Effector memory CD4-positive, alpha-beta T cell (primary cell): ENCODE measurements at regions not wholly inside any gene's neighbourhood (a gene's known extent, or its start where the extent isn't known, plus 50 kb on each side); places are given as distances from the start of the nearest gene placed in this dataset.

Source experiments
- DNase-seq, 3 donors: peaks; one replicate each; pipeline ENCODE4 v3.0.0-alpha.2; 2020
- H3K27ac ChIP-seq: 2 replicates; pipeline ENCODE4 v1.7.0; 2013; ENCODE audit warnings: mild to moderate bottlenecking, low read length, moderate library complexity; ENCODE audit not compliant: insufficient read depth, poor library complexity, severe bottlenecking
- H3K27me3 ChIP-seq: replicated peaks from 2 replicates; pipeline ENCODE4 v1.7.0; 2013; ENCODE audit warnings: mild to moderate bottlenecking, low read length; ENCODE audit not compliant: insufficient read depth, control insufficient read depth, poor library complexity, severe bottlenecking
- H3K36me3 ChIP-seq: 2 replicates; pipeline ENCODE4 v1.7.0; 2013; ENCODE audit warnings: mild to moderate bottlenecking, low read length, moderate library complexity; ENCODE audit not compliant: control insufficient read depth, insufficient read depth
- H3K4me1 ChIP-seq: 2 replicates; pipeline ENCODE4 v1.7.0; 2013; ENCODE audit warnings: low read length, mild to moderate bottlenecking; ENCODE audit not compliant: control insufficient read depth, insufficient read depth, poor library complexity, severe bottlenecking
- H3K4me3 ChIP-seq: 2 replicates; pipeline ENCODE4 v1.7.0; 2013; ENCODE audit warnings: low read length, low read depth, mild to moderate bottlenecking; ENCODE audit not compliant: insufficient read depth, poor library complexity, severe bottlenecking
- H3K9me3 ChIP-seq: 2 replicates; pipeline ENCODE4 v1.7.0; 2013; ENCODE audit warnings: mild to moderate bottlenecking, low read length, moderate library complexity; ENCODE audit not compliant: control insufficient read depth

DNA sequence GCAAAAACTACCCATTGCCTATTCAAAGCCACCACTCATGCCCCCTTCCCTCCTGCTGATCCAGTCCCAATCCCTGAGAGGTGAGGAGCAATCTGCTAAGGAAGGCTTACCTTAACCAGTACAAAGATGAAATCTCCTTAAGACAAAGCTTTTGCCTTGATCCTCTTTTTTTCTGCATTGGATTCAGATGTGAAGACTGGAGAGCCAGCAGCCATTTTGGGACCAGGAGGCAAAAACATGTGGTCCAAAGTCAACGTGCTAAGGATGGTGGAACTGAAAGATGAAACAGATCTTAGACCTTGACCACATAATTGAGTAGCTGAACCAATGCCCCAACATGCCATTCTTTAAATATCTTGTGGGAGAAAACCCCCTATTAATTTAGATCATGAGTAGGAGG, 171.4 kb downstream of the IRX5 start:
- Histone ChIP-seq H3K9me3 (no peaks in the 10 kb centered on the region), H3K36me3 (no peaks in the 10 kb centered on the region), H3K4me3 (no peak overlapping the region), H3K27ac (no peak overlapping the region), H3K27me3 (no peaks in the 10 kb centered on the region), H3K4me1 (no peaks in the 10 kb centered on the region)
- no peak for DNase-seq

DNA sequence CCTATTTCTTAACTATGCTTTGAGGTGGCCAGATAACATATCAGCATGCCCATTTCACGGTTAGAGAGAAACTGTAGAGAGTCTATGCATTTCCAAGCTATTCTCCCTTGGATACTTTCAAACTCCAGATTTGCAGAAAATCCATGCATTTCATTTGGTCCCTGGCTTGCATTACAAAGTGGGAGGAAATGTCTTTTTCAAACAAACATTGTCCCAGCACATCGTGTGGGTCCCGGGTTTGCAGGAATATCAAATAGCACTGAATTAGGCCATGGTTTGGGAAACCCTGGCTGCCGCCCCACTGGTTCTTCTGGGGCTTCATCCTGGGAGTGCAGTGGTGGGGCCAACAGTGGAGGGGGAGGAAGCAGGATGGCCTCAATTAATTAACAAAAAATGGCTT, 171.9 kb downstream of the IRX5 start:
- H3K36me3 ChIP-seq = no peaks in the 10 kb centered on the region
- H3K4me1 ChIP-seq = no peaks in the 10 kb centered on the region
- no peak for DNase-seq
- H3K9me3 ChIP-seq = no peaks in the 10 kb centered on the region
- H3K27ac ChIP-seq = no peak overlapping the region
- H3K4me3 ChIP-seq = no peak overlapping the region
- H3K27me3 ChIP-seq = no peaks in the 10 kb centered on the region

DNA sequence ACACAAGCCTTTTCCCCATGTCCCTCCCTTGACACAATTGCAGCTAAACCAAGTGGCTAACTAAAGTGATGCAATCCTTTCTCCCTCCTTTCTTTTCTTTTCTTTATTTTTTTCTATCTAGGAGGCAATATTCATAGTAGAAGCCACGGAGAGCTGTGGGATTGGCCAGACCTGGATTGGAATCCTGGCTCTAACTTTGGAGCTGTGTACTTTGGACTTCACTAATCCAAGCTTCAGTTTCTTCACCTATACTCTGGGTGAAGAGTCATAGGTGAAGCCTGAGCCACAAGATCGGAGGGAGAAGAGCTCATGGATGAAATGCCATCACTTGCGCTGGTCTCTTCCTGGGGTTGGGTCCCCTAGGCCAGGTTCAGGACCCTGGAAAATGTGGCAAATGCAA, 177.2 kb downstream of the IRX5 start:
- DNase-seq = no peak
- no peaks in the 10 kb centered on the region for H3K36me3 ChIP-seq
- no peak overlapping the region for H3K27ac ChIP-seq
- H3K4me1 ChIP-seq = no peaks in the 10 kb centered on the region
- no peak overlapping the region for H3K4me3 ChIP-seq
- no peaks in the 10 kb centered on the region for H3K27me3 ChIP-seq
- no peaks in the 10 kb centered on the region for H3K9me3 ChIP-seq

DNA sequence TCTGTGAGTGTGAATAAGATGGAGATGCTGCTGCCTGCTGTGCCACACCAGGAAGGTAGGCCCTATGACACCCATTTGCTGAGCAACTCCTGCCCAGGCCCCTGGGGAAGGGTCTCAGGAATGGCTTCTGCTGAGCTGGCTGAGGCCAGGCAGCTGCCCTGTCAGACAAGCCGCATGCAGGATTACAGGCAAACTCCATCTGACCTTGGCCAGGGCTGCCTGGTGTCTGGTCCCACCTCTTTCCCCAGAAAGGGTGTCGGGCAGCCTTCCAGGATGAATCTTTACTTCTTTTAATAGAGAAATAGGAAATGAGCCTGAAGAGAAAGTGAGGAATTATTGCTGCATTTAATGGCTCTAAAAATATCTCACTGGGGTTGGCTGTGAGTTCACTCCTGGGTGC, 182.5 kb downstream of the IRX5 start:
- Histone ChIP-seq H3K9me3 (no peaks in the 10 kb centered on the region), H3K27me3 (no peaks in the 10 kb centered on the region), H3K27ac (no peak overlapping the region), H3K4me3 (no peak overlapping the region), H3K4me1 (no peaks in the 10 kb centered on the region), H3K36me3 (no peaks in the 10 kb centered on the region)
- no peak for DNase-seq

DNA sequence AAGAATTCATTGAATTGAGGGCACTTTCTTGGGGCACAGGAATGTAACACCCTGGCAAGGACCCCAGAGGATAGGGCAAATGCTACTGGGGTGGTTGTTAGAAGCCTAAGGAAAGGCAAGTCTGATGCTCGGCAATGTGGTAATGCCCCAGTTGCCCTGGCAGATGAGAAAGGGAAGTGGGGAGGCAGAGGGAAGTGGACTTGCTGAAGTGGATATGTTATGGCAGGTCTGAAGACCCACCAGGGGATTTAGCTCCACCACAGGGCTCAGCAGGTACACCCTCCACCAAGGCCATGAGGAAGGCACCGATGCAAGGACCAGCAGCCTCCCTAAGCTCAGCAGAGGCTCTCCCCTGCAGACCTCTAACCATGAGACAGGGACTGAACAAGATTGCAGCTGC, 184.8 kb downstream of the IRX5 start:
- Histone ChIP-seq H3K36me3 (no peaks in the 10 kb centered on the region), H3K27ac (no peak overlapping the region), H3K27me3 (no peaks in the 10 kb centered on the region), H3K4me3 (no peak overlapping the region), H3K4me1 (no peaks in the 10 kb centered on the region), H3K9me3 (no peaks in the 10 kb centered on the region)
- DNase-seq = no peak

DNA sequence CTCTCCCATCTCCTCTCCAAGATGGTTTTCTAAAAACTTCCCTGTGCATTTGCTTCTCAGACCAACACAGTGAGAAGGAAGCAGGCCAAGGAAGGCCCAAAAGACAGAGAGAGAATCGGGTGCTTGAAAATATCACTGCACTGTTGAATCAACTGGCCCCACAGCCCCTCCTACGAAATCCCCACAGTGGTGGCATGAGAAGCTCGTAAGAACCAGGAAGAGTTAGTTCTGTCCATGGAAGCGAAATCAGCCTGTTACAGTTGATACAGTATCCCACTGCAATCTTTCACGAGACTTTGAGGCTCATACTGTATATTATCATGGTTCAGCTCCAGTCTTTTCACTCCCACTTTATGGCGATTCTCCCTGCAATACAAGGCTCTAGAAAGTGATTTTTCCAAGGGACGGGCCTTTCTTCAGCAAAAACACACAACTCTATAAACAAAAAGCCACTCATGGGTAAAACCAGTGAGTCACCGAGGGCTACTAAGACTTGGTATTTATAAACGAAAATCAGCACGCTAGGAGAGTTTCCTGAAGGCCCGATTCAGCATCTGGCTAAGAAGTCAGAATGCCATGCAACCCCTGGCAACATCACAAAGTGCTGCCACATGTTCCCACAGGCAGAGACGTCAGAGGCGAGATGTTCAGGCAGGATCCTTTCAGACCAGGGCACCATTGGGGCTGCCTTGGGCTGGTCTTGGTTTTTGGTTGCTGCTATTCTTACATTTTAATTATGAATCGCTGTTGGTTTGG, 185.7 kb downstream of the IRX5 start:
- no peak overlapping the region for H3K27ac ChIP-seq
- no peaks in the 10 kb centered on the region for H3K4me1 ChIP-seq
- no peak overlapping the region for H3K4me3 ChIP-seq
- H3K36me3 ChIP-seq = no peaks in the 10 kb centered on the region
- no peaks in the 10 kb centered on the region for H3K9me3 ChIP-seq
- DNase-seq = no peak
- no peaks in the 10 kb centered on the region for H3K27me3 ChIP-seq

DNA sequence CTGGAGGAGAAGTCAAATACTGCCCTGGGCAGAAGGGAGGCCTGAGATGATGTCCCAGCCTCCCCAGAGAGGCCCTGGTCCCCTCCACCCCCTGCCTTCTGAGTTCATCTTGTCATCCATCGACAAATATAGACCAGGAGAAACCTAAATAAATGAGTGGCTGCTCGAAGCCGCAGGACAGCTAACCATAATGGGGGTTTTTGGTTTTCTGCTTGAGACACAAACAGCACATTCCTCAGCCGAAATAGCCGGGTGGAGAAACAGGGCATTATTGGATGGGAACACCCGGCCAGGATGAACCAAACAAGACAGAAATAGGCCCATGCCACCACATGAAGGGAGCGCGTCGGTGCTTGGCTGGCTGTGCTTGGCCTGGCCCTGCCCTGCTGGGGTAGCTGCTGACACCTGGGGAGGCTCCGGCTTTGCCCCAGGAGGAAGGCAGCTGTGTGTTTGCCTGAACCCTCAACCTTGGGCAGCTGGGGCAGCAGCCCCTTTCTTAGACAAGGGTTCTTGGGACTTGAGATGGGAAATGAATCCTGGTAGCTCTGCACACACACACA, 188.1 kb downstream of the IRX5 start:
- no peaks in the 10 kb centered on the region for H3K9me3 ChIP-seq
- H3K36me3 ChIP-seq = no peaks in the 10 kb centered on the region
- DNase-seq = no peak
- H3K4me3 ChIP-seq = no peak overlapping the region
- H3K27ac ChIP-seq = no peak overlapping the region
- no peaks in the 10 kb centered on the region for H3K27me3 ChIP-seq
- H3K4me1 ChIP-seq = no peaks in the 10 kb centered on the region

DNA sequence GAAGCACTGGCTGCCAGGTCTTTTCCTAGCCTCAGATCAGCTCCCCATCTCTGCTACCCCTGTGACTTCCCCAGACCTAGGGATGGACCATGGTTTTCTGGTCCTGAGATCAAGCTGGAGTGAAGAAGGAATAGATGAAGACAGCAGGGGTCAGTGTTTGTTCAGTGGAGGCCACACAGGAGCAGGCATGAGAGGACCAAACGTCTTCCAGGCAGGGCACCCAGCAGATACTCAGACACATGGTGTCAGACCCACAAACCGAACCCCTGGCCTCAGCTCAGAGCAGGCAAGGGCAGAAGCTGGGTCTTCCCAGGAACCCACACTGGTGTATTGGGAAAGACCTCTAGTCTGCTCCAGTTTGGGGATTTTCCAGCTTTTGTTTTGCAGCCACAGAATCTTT, 189.7 kb downstream of the IRX5 start:
- no peaks in the 10 kb centered on the region for H3K27me3 ChIP-seq
- no peaks in the 10 kb centered on the region for H3K36me3 ChIP-seq
- DNase-seq = no peak
- no peak overlapping the region for H3K27ac ChIP-seq
- H3K9me3 ChIP-seq = no peaks in the 10 kb centered on the region
- no peaks in the 10 kb centered on the region for H3K4me1 ChIP-seq
- H3K4me3 ChIP-seq = no peak overlapping the region

DNA sequence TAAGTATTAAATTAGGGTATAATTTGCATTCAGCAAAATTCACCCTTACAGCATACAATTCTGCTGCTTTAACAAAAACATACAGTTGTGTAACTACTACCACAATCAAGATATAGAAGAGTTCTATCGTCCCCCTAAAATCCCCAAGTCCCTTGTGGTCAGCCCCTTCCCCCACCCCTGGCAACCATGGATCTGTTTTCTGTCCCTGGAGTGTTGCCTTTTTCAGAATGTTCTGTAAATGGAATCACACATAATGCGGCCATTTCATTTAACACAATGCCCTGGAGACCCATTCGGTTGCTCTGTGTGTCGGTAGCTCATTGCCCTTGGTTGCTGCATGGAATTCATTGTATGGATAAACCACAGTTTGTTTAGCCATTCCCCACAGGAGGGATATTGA, 190.2 kb downstream of the IRX5 start:
- Histone ChIP-seq H3K36me3 (no peaks in the 10 kb centered on the region), H3K27me3 (no peaks in the 10 kb centered on the region), H3K27ac (no peak overlapping the region), H3K4me1 (no peaks in the 10 kb centered on the region), H3K9me3 (no peaks in the 10 kb centered on the region), H3K4me3 (no peak overlapping the region)
- no peak for DNase-seq

DNA sequence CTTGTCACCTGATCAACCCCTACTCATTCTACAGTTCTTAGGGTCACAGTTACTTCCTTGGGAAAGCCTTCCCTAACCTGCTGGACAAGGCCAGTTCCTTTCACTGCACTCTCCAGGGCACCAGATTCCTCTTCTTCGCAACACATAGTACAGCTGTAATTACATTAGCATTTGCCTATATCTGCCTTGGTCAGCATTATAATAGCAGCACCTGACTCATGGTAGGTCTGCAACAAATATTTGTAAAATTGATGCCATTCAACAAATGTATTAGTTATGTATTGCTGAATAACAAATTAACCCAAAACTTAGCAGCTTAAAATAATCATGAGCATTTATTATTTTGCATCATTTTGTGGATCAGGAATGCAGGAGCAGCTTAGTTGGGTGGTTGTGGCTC, 193.0 kb downstream of the IRX5 start:
- no peaks in the 10 kb centered on the region for H3K9me3 ChIP-seq
- no peak overlapping the region for H3K4me3 ChIP-seq
- DNase-seq = no peak
- H3K4me1 ChIP-seq = no peaks in the 10 kb centered on the region
- H3K27me3 ChIP-seq = no peaks in the 10 kb centered on the region
- no peaks in the 10 kb centered on the region for H3K36me3 ChIP-seq
- no peak overlapping the region for H3K27ac ChIP-seq
